GM21528 (cell line): ENCODE measurements at regions not wholly inside any gene's neighbourhood (a gene's known extent, or its start where the extent isn't known, plus 50 kb on each side); places are given as distances from the start of the nearest gene placed in this dataset.

Source experiments
- ATAC-seq: cut with Tn5 transposase; IDR thresholded peaks from one replicate; pipeline ENCODE4 v1.9.1; 2021; ENCODE audit warnings: mild to moderate bottlenecking, moderate library complexity; ENCODE audit not compliant: unreplicated experiment, low FRiP score

GRCh38 chr19:29263305-29264135, 50.6 kb upstream of the UQCRFS1 start:
- ATAC-seq = no peak

GRCh38 chr19:29264897-29265296, 51.9 kb upstream of the UQCRFS1 start:
- no peak for ATAC-seq

- ATAC-seq = no peak
Measured at GRCh38 chr19:29265436-29265835, 52.5 kb upstream of the UQCRFS1 start.

- no peak for ATAC-seq
Measured at GRCh38 chr19:29266001-29266400, 53.0 kb upstream of the UQCRFS1 start.

- ATAC-seq = no peak
Measured at GRCh38 chr19:29266603-29267002, 53.7 kb upstream of the UQCRFS1 start.

- no peak for ATAC-seq
Measured at GRCh38 chr19:29267701-29268100, 54.8 kb upstream of the UQCRFS1 start.

- ATAC-seq = no peak
Measured at GRCh38 chr19:29268103-29268502, 55.2 kb upstream of the UQCRFS1 start.

- ATAC-seq = no peak
Measured at GRCh38 chr19:29268721-29269393, 55.9 kb upstream of the UQCRFS1 start.

GRCh38 chr19:29269641-29270040, 56.7 kb upstream of the UQCRFS1 start:
- no peak for ATAC-seq

GRCh38 chr19:29271341-29271740, 58.4 kb upstream of the UQCRFS1 start:
- ATAC-seq = no peak

- no peak for ATAC-seq
Measured at GRCh38 chr19:29271911-29272310, 59.0 kb upstream of the UQCRFS1 start.

- ATAC-seq = no peak
Measured at GRCh38 chr19:29273000-29273640, 60.2 kb upstream of the UQCRFS1 start.

GRCh38 chr19:29275266-29275665, 62.3 kb upstream of the UQCRFS1 start:
- no peak for ATAC-seq

GRCh38 chr19:29277102-29277501, 64.2 kb upstream of the UQCRFS1 start:
- ATAC-seq = peak; percentile 55

GRCh38 chr19:29278716-29279115, 65.8 kb upstream of the UQCRFS1 start:
- no peak for ATAC-seq

- ATAC-seq = no peak
Measured at GRCh38 chr19:29283366-29283765, 70.4 kb upstream of the UQCRFS1 start.

- ATAC-seq = no peak
Measured at GRCh38 chr19:29285187-29285687, 72.3 kb upstream of the UQCRFS1 start.

- no peak for ATAC-seq
Measured at GRCh38 chr19:29285878-29286277, 72.9 kb upstream of the UQCRFS1 start.

GRCh38 chr19:29287061-29287460, 74.1 kb upstream of the UQCRFS1 start:
- ATAC-seq = no peak

- ATAC-seq = no peak
Measured at GRCh38 chr19:29288256-29288655, 75.3 kb upstream of the UQCRFS1 start.

- ATAC-seq = no peak
Measured at GRCh38 chr19:29289020-29289419, 76.1 kb upstream of the UQCRFS1 start.
